SU-DHL-6 (cell line): ENCODE measurements at regions not wholly inside any gene's neighbourhood (a gene's known extent, or its start where the extent isn't known, plus 50 kb on each side); places are given as distances from the start of the nearest gene placed in this dataset.

ENCODE experiments used
- H2AFZ ChIP-seq: fragments of 200-600 bp; sonication (generic); 2 replicates; pipeline ENCODE4 v1.6.1; 2014; ENCODE audit warnings: low read depth, mild to moderate bottlenecking, moderate library complexity, mixed read lengths, antibody characterized with exemption, low read length; ENCODE audit not compliant: severe bottlenecking
- H3F3A ChIP-seq: fragments of 200-600 bp; shearing (Covaris generic); 2 replicates; pipeline ENCODE4 v1.6.0; 2016; ENCODE audit warnings: antibody characterized with exemption, mild to moderate bottlenecking; ENCODE audit not compliant: insufficient read depth
- H3K27ac ChIP-seq: fragments of 200-600 bp; sonication (generic); 2 replicates; pipeline ENCODE4 v1.5.1; 2016; ENCODE audit warnings: low read depth, mild to moderate bottlenecking, low read length, moderate library complexity, mixed read lengths
- H3K27me3 ChIP-seq: fragments of 200-600 bp; sonication (generic), shearing (Covaris generic); 2 replicates; pipeline ENCODE4 v1.6.0; 2014; ENCODE audit warnings: mild to moderate bottlenecking, low read length
- H3K36me3 ChIP-seq: fragments of 200-600 bp; sonication (generic); 2 replicates; pipeline ENCODE4 v1.6.1; 2014; ENCODE audit warnings: mild to moderate bottlenecking, low read length, mixed read lengths
- H3K4me2 ChIP-seq: fragments of 300-600, 200-600 bp; shearing (Covaris generic), sonication (generic); 2 replicates; pipeline ENCODE4 v1.6.0; 2014; ENCODE audit warnings: low read length, low read depth, mild to moderate bottlenecking; ENCODE audit not compliant: poor library complexity, severe bottlenecking
- H3K4me3 ChIP-seq: fragments of 200-600 bp; sonication (generic); 2 replicates; pipeline ENCODE4 v1.5.1; 2014; ENCODE audit warnings: antibody characterized with exemption, low read length, mild to moderate bottlenecking, mixed read lengths; ENCODE audit not compliant: insufficient read depth, poor library complexity, severe bottlenecking
- H3K79me2 ChIP-seq: fragments of 200-600 bp; sonication (generic); 2 replicates; pipeline ENCODE4 v1.6.1; 2014; ENCODE audit warnings: mild to moderate bottlenecking, low read length, moderate library complexity; ENCODE audit not compliant: insufficient read depth
- H3K9ac ChIP-seq: fragments of 200-600 bp; sonication (generic); 2 replicates; pipeline ENCODE4 v1.7.0; 2014; ENCODE audit warnings: mild to moderate bottlenecking, low read length
- H3K9me2 ChIP-seq: fragments of 200-600 bp; sonication (generic); replicated peaks from 2 replicates; pipeline ENCODE4 v1.6.1; 2014; ENCODE audit warnings: low read length; ENCODE audit not compliant: insufficient read depth
- H3K9me3 ChIP-seq: fragments of 200-600 bp; sonication (generic); 2 replicates; pipeline ENCODE4 v1.6.1; 2014; ENCODE audit warnings: low read length, mixed read lengths; ENCODE audit not compliant: insufficient read depth
- H4K20me1 ChIP-seq: fragments of 200-600 bp; sonication (generic); 2 replicates; pipeline ENCODE4 v1.6.1; 2014; ENCODE audit warnings: low read depth, mild to moderate bottlenecking, antibody characterized with exemption, low read length, moderate library complexity, mixed read lengths
- EZH2phosphoT487 ChIP-seq: fragments of 200-600 bp; sonication (generic), shearing (Covaris generic); conservative IDR thresholded peaks from 2 replicates; pipeline ENCODE4 v1.6.1; 2018; ENCODE audit warnings: mild to moderate bottlenecking, antibody characterized with exemption, low read length, moderate library complexity, mixed read lengths
- TF ChIP-seq, protein P1 (sequence below): fragments of 200-600 bp; sonication (generic); IDR thresholded peaks from one replicate; pipeline ENCODE4 v1.5.1; 2017; ENCODE audit warnings: antibody characterized with exemption, mild to moderate bottlenecking, low read length, moderate library complexity; ENCODE audit not compliant: insufficient read depth, poor library complexity, severe bottlenecking

DNA sequence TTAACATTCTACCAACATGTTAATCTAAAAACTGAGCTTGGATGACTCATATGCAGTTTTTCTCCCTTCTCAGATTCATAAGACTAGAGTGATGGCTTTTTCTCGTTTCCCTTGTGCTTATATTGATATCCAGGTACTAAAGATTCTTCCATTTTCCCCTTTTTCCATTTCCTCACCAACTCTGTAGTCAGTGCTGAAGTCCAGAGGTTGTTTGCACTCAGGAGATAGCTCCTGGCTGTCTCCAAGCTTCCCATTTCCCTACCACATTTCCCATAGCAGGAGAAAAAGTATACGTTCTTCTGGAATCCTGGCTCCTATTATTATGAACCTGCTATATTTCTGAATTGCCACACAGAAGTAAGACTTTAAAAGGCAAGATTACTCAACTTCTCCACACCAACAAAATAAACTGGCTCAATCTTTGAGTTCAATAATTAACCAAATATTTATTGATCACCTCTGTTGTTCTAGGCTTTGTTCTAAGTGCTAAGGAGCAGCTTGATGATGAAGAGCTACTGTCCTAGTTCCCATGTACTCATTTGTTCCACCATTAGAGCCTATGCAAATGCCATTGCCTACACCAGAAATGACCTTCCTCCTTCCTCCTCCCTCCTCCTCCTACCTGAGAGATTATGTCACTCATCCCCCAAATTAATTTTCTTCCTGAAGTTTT lies 454.4 kb upstream of the RPS6KA3 start:
- no peaks in the 10 kb centered on the region for H3K9me3 ChIP-seq
- no peak for TF ChIP-seq EZH2phosphoT487
- TF ChIP-seq, protein P1, sequence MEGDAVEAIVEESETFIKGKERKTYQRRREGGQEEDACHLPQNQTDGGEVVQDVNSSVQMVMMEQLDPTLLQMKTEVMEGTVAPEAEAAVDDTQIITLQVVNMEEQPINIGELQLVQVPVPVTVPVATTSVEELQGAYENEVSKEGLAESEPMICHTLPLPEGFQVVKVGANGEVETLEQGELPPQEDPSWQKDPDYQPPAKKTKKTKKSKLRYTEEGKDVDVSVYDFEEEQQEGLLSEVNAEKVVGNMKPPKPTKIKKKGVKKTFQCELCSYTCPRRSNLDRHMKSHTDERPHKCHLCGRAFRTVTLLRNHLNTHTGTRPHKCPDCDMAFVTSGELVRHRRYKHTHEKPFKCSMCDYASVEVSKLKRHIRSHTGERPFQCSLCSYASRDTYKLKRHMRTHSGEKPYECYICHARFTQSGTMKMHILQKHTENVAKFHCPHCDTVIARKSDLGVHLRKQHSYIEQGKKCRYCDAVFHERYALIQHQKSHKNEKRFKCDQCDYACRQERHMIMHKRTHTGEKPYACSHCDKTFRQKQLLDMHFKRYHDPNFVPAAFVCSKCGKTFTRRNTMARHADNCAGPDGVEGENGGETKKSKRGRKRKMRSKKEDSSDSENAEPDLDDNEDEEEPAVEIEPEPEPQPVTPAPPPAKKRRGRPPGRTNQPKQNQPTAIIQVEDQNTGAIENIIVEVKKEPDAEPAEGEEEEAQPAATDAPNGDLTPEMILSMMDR: no peak

GRCh38 chrX:20718592-20719380 lies 452.1 kb upstream of the RPS6KA3 start:
- no peaks in the 10 kb centered on the region for H3K79me2 ChIP-seq
- H2AFZ ChIP-seq: no peak overlapping the region
- no peaks in the 10 kb centered on the region for H3K36me3 ChIP-seq
- H3K9ac ChIP-seq: no peak overlapping the region
- H3K27me3 ChIP-seq: no peaks in the 10 kb centered on the region
- H4K20me1 ChIP-seq: no peaks in the 10 kb centered on the region
- no peak overlapping the region for H3K4me3 ChIP-seq
- no peak for TF ChIP-seq EZH2phosphoT487
- TF ChIP-seq, protein P1: no peak
- no peak overlapping the region for H3K4me2 ChIP-seq
- no peak overlapping the region for H3K27ac ChIP-seq
- no peaks in the 10 kb centered on the region for H3F3A ChIP-seq
- H3K9me3 ChIP-seq: no peaks in the 10 kb centered on the region
- H3K9me2 ChIP-seq: no peaks in the 10 kb centered on the region

More for the DNA sequence above, 454.4 kb upstream of the RPS6KA3 start:
- no peak overlapping the region for H2AFZ ChIP-seq
- no peak overlapping the region for H3K9ac ChIP-seq
- H3F3A ChIP-seq: no peaks in the 10 kb centered on the region
- H4K20me1 ChIP-seq: no peaks in the 10 kb centered on the region
- no peaks in the 10 kb centered on the region for H3K9me2 ChIP-seq
- H3K27me3 ChIP-seq: no peaks in the 10 kb centered on the region
- no peaks in the 10 kb centered on the region for H3K36me3 ChIP-seq
- H3K79me2 ChIP-seq: no peaks in the 10 kb centered on the region
- no peak overlapping the region for H3K4me3 ChIP-seq
- no peak overlapping the region for H3K4me2 ChIP-seq
- H3K27ac ChIP-seq: no peak overlapping the region

DNA sequence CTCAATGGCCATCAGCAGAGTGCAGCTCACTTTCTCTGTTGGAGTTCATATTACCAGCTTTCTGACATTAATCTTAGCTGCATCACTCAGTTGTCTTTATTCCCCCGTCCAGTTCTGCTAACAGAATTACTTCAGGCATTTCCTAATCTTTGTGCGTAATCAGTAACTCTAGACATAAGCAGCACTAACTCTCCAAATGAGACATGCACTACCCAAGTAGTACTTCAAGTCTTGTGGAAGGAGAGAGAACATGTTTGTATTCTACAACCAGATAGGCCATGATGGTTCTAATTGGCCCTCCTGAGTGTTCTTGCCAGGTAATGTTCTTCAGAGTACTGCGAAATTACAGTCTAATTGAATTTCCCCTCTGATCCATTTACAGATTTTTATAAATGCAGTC lies 448.5 kb upstream of the RPS6KA3 start:
- no peaks in the 10 kb centered on the region for H3K9me2 ChIP-seq
- H3F3A ChIP-seq: no peaks in the 10 kb centered on the region
- TF ChIP-seq EZH2phosphoT487: no peak
- TF ChIP-seq, protein P1: no peak
- no peaks in the 10 kb centered on the region for H3K27me3 ChIP-seq
- H3K79me2 ChIP-seq: no peaks in the 10 kb centered on the region
- H3K9ac ChIP-seq: no peak overlapping the region
- H3K4me2 ChIP-seq: no peak overlapping the region
- no peak overlapping the region for H3K27ac ChIP-seq
- no peak overlapping the region for H2AFZ ChIP-seq
- no peaks in the 10 kb centered on the region for H4K20me1 ChIP-seq
- no peaks in the 10 kb centered on the region for H3K36me3 ChIP-seq
- no peak overlapping the region for H3K4me3 ChIP-seq
- H3K9me3 ChIP-seq: no peaks in the 10 kb centered on the region
